HCT116 (cell line): ENCODE measurements at regions not wholly inside any gene's neighbourhood (a gene's known extent, or its start where the extent isn't known, plus 50 kb on each side); places are given as distances from the start of the nearest gene placed in this dataset.

ENCODE experiments used
- ATAC-seq: fragments of 200-7000 bp; cut with Tn5 transposase; 2 replicates; pipeline ENCODE4 v1.9.1; 2020; ENCODE audit warnings: mild to moderate bottlenecking, moderate library complexity
- BruUV-seq: library from RNA; stranded (reverse); fragments of 400-500 nt; replicated peaks from 2 replicates; lab custom pipeline; 2021; lab: Mats Ljungman, UMichigan
- CTCF ChIA-PET: fragments of 300-600 bp; sonication (Branson Sonifier 250); formaldehyde crosslinking; loops from one replicate; lab custom pipeline; 2021; ENCODE audit warnings: antibody characterized with exemption; lab: Charles Lee
- POLR2A ChIA-PET: fragments of 300-600, 350-600 bp; sonication (Branson Sonifier 250); formaldehyde crosslinking; loops from one replicate; lab custom pipeline; 2021; ENCODE audit warnings: antibody characterized with exemption; lab: Charles Lee
- RAD21 ChIA-PET, 2 experiments: fragments of 300-600 bp; sonication (Branson Sonifier 250); formaldehyde crosslinking; loops; one replicate each; lab custom pipeline; 2023; ENCODE audit warnings: low total read pairs in 2 of 2; ENCODE audit not compliant: uncharacterized antibody in 2 of 2, unreplicated experiment in 2 of 2, low non-redundant PET in 1 of 2; lab: Charles Lee
- DNase-seq: peaks from one replicate; pipeline ENCODE4 v3.0.0-alpha.2; 2010; ENCODE audit warnings: low read depth, low spot score
- H2AFZ ChIP-seq: fragments of 200-600 bp; shearing (Covaris generic), sonication (generic); 2 replicates; pipeline ENCODE4 v1.6.1; 2017; ENCODE audit warnings: low read depth, mixed run types, mixed read lengths, antibody characterized with exemption, low read length; ENCODE audit not compliant: poor library complexity, severe bottlenecking
- H3K27ac ChIP-seq: 2 replicates; pipeline ENCODE4 v1.5.1; 2012; ENCODE audit warnings: low read depth, low read length
- H3K27me3 ChIP-seq: fragments of 200-600 bp; sonication (generic); 2 replicates; pipeline ENCODE4 v1.6.1; 2016; ENCODE audit warnings: mixed run types, low read length, mixed read lengths; ENCODE audit not compliant: insufficient read depth
- H3K36me3 ChIP-seq, 2 experiments: fragments of 200-500 bp in 1 of 2; fragments of 200-600 bp in 1 of 2; sonication (Bioruptor generic) in 1 of 2; sonication (generic) in 1 of 2; 2 replicates each; pipeline versions ENCODE4 v1.5.1 to v1.6.1; 2014 to 2016; ENCODE audit warnings: low read length in 2 of 2, inconsistent platforms in 1 of 2, mixed read lengths in 1 of 2, mixed run types in 1 of 2; ENCODE audit not compliant: insufficient read depth in 2 of 2, control insufficient read depth in 1 of 2
- H3K4me1 ChIP-seq, 2 experiments: fragments of 200-600 bp in 1 of 2; sonication (generic) in 1 of 2; 2 replicates each; pipeline versions ENCODE4 v1.5.1 to v1.6.1; 2012 to 2017; ENCODE audit warnings: low read length in 2 of 2, inconsistent platforms in 1 of 2, mild to moderate bottlenecking in 1 of 2, mixed read lengths in 1 of 2, mixed run types in 1 of 2, moderate library complexity in 1 of 2; ENCODE audit not compliant: insufficient read depth in 2 of 2, control insufficient read depth in 1 of 2
- H3K4me2 ChIP-seq: fragments of 200-600 bp; sonication (generic); 2 replicates; pipeline ENCODE4 v1.6.1; 2017; ENCODE audit warnings: mixed run types, low read length, mixed read lengths
- H3K4me3 ChIP-seq, 2 experiments: fragments of 200-600 bp in 1 of 2; sonication (generic) in 1 of 2; replicated peaks in 1 of 2; 2 replicates each; pipeline ENCODE4 v1.5.1; 2011 to 2016; ENCODE audit warnings: low read length in 2 of 2, control low read depth in 1 of 2, low read depth in 1 of 2, mild to moderate bottlenecking in 1 of 2, mixed read lengths in 1 of 2, mixed run types in 1 of 2
- H3K79me2 ChIP-seq: fragments of 200-600 bp; sonication (generic); 2 replicates; pipeline ENCODE4 v1.6.1; 2017; ENCODE audit warnings: mild to moderate bottlenecking, mixed run types, low read length, moderate library complexity, mixed read lengths; ENCODE audit not compliant: insufficient read depth
- H3K9ac ChIP-seq: fragments of 200-600 bp; sonication (generic); 2 replicates; pipeline ENCODE4 v1.6.1; 2016; ENCODE audit warnings: low read length, mixed read lengths
- H3K9me2 ChIP-seq: fragments of 200-600 bp; sonication (generic), shearing (Covaris generic); 2 replicates; pipeline ENCODE4 v1.6.1; 2017; ENCODE audit warnings: mixed run types, mild to moderate bottlenecking, moderate library complexity; ENCODE audit not compliant: insufficient read depth
- H3K9me3 ChIP-seq, 2 experiments: fragments of 200-500 bp in 1 of 2; fragments of 200-600 bp in 1 of 2; sonication (Bioruptor generic) in 1 of 2; sonication (generic) in 1 of 2; 2 replicates each; pipeline ENCODE4 v1.6.1; 2014 to 2017; ENCODE audit warnings: low read length in 2 of 2, mixed read lengths in 2 of 2, inconsistent platforms in 1 of 2, low read depth in 1 of 2, mild to moderate bottlenecking in 1 of 2, mixed run types in 1 of 2, moderate library complexity in 1 of 2; ENCODE audit not compliant: control insufficient read depth in 1 of 2, insufficient read depth in 1 of 2
- H4K20me1 ChIP-seq: fragments of 200-600 bp; sonication (generic), shearing (Covaris generic); 2 replicates; pipeline ENCODE4 v1.6.1; 2017; ENCODE audit warnings: mixed run types, mild to moderate bottlenecking, moderate library complexity; ENCODE audit not compliant: insufficient read depth
- EGR1 ChIP-seq: IDR thresholded peaks from 2 replicates; pipeline ENCODE4 v1.6.1; 2012; ENCODE audit warnings: low read depth
- EZH2 ChIP-seq: fragments of 200-600 bp; sonication (generic); IDR thresholded peaks from 2 replicates; pipeline ENCODE4 v1.6.1; 2017; ENCODE audit warnings: antibody characterized with exemption, mixed run types
- JUND ChIP-seq: IDR thresholded peaks from 2 replicates; pipeline ENCODE4 v1.6.1; 2012
- POLR2A ChIP-seq: IDR thresholded peaks from 2 replicates; pipeline ENCODE4 v1.7.0; 2011; ENCODE audit warnings: borderline replicate concordance; ENCODE audit not compliant: insufficient read depth, insufficient read length; ENCODE audit errors: extremely low read depth
- POLR2AphosphoS5 ChIP-seq: IDR thresholded peaks from 2 replicates; pipeline ENCODE4 v1.6.1; 2011; ENCODE audit warnings: mild to moderate bottlenecking, low read depth, low read length, moderate library complexity
- SIN3A ChIP-seq: IDR thresholded peaks from 2 replicates; pipeline ENCODE4 v1.6.1; 2012; ENCODE audit warnings: low read depth
- TCF7L2 ChIP-seq: IDR thresholded peaks from 2 replicates; pipeline ENCODE4 v1.7.0; 2011; ENCODE audit warnings: borderline replicate concordance, inconsistent platforms; ENCODE audit not compliant: insufficient read depth, insufficient read length; ENCODE audit errors: extremely low read depth
- YY1 ChIP-seq: IDR thresholded peaks from 2 replicates; pipeline ENCODE4 v1.6.1; 2011; ENCODE audit warnings: low read length, low read depth, moderate library complexity, mild to moderate bottlenecking; ENCODE audit not compliant: insufficient replicate concordance; ENCODE audit errors: extremely low read depth
- ZFX ChIP-seq: fragments of 450-650 bp; IDR thresholded peaks from 2 replicates; pipeline ENCODE4 v1.6.1; 2017
- ZNF274 ChIP-seq: fragments of 200-500 bp; sonication (Bioruptor generic); IDR thresholded peaks from 2 replicates; pipeline ENCODE4 v1.6.1; 2014; ENCODE audit warnings: mild to moderate bottlenecking, low read depth, low read length, inconsistent platforms
- intact Hi-C: fragments of 100-400 bp; cut with micrococcal nuclease; formaldehyde crosslinking; loops from 2 replicates; pipeline ENCODE4 v1.10.0; 2022
- TF ChIP-seq, protein P1 (sequence below): IDR thresholded peaks from 2 replicates; pipeline ENCODE4 v1.6.1; 2012; ENCODE audit warnings: low read depth
- TF ChIP-seq, protein P2 (sequence below), 3 experiments: fragments of 200-600 bp in 1 of 3; sonication (generic) in 1 of 3; IDR thresholded peaks in 2 of 3; conservative IDR thresholded peaks in 1 of 3; 2 replicates each; pipeline ENCODE4 v1.5.1; 2012 to 2017; ENCODE audit warnings: low read depth in 2 of 3, low read length in 2 of 3, antibody characterized with exemption in 1 of 3, borderline replicate concordance in 1 of 3, control low read depth in 1 of 3, mild to moderate bottlenecking in 1 of 3, mixed read lengths in 1 of 3, mixed run types in 1 of 3, moderate library complexity in 1 of 3; ENCODE audit not compliant: insufficient read depth in 1 of 3
- TF ChIP-seq, protein P3 (sequence below): IDR thresholded peaks from 2 replicates; pipeline ENCODE4 v1.6.1; 2012

DNA sequence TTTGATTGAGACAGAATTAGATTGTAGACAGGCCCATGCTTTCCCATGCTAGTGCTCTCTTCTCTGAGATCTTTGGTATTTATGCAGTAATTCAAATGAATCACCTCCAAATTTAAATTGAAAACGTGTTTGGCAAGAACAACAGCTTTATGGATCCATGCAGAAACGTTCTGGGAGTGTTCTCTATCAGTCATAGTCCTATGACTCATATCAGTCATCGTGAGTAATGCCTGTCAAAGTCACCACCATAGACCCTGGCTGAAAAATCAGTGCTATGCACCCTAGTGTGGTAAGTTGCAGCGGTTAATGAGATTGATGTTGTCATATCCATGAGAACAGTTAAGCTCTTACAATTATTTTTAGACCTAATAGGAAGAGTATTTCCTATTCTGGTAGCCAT is 90.1 kb upstream of the FOXG1 start:
- ATAC-seq (no peak), DNase-seq (no peak)
- ChIA-PET POLR2A (no interaction called here), RAD21 (no interaction called here), CTCF (no interaction called here)
- peaks cover 7 to 39% of the 10 kb centered on the region in 2 experiments; a peak in 3 of 4 replicates for H3K9me3 ChIP-seq
- no peak overlapping the region for H3K27ac ChIP-seq
- H3K4me3 ChIP-seq: no peak overlapping the region
- H3K79me2 ChIP-seq: no peaks in the 10 kb centered on the region
- no peak overlapping the region for H3K9ac ChIP-seq
- no peak overlapping the region for H2AFZ ChIP-seq
- H3K9me2 ChIP-seq: no peaks in the 10 kb centered on the region
- H3K27me3 ChIP-seq: no peaks in the 10 kb centered on the region
- H3K4me1 ChIP-seq: no peaks in the 10 kb centered on the region
- no peak for TF ChIP-seq POLR2AphosphoS5
- TF ChIP-seq, protein P1, sequence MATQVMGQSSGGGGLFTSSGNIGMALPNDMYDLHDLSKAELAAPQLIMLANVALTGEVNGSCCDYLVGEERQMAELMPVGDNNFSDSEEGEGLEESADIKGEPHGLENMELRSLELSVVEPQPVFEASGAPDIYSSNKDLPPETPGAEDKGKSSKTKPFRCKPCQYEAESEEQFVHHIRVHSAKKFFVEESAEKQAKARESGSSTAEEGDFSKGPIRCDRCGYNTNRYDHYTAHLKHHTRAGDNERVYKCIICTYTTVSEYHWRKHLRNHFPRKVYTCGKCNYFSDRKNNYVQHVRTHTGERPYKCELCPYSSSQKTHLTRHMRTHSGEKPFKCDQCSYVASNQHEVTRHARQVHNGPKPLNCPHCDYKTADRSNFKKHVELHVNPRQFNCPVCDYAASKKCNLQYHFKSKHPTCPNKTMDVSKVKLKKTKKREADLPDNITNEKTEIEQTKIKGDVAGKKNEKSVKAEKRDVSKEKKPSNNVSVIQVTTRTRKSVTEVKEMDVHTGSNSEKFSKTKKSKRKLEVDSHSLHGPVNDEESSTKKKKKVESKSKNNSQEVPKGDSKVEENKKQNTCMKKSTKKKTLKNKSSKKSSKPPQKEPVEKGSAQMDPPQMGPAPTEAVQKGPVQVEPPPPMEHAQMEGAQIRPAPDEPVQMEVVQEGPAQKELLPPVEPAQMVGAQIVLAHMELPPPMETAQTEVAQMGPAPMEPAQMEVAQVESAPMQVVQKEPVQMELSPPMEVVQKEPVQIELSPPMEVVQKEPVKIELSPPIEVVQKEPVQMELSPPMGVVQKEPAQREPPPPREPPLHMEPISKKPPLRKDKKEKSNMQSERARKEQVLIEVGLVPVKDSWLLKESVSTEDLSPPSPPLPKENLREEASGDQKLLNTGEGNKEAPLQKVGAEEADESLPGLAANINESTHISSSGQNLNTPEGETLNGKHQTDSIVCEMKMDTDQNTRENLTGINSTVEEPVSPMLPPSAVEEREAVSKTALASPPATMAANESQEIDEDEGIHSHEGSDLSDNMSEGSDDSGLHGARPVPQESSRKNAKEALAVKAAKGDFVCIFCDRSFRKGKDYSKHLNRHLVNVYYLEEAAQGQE: no peak
- TF ChIP-seq TCF7L2: no peak
- TF ChIP-seq EGR1: no peak
- TF ChIP-seq POLR2A: no peak
- TF ChIP-seq, protein P2, sequence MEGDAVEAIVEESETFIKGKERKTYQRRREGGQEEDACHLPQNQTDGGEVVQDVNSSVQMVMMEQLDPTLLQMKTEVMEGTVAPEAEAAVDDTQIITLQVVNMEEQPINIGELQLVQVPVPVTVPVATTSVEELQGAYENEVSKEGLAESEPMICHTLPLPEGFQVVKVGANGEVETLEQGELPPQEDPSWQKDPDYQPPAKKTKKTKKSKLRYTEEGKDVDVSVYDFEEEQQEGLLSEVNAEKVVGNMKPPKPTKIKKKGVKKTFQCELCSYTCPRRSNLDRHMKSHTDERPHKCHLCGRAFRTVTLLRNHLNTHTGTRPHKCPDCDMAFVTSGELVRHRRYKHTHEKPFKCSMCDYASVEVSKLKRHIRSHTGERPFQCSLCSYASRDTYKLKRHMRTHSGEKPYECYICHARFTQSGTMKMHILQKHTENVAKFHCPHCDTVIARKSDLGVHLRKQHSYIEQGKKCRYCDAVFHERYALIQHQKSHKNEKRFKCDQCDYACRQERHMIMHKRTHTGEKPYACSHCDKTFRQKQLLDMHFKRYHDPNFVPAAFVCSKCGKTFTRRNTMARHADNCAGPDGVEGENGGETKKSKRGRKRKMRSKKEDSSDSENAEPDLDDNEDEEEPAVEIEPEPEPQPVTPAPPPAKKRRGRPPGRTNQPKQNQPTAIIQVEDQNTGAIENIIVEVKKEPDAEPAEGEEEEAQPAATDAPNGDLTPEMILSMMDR (IDR thresholded peaks at IDR 0.05 in 2 of 3, conservative IDR thresholded peaks at IDR 0.05 in 1 of 3; ENCODE audit: borderline replicate concordance in 1 of 3, insufficient read depth in 1 of 3, low read depth in 2 of 3, low read length in 2 of 3): no peak
- no peak for TF ChIP-seq ZFX
- TF ChIP-seq ZNF274: no peak
- TF ChIP-seq EZH2: no peak
- no peak for TF ChIP-seq SIN3A
- TF ChIP-seq YY1: no peak
- TF ChIP-seq, protein P3, sequence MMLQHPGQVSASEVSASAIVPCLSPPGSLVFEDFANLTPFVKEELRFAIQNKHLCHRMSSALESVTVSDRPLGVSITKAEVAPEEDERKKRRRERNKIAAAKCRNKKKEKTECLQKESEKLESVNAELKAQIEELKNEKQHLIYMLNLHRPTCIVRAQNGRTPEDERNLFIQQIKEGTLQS: no peak
- no peak for TF ChIP-seq JUND
- intact Hi-C loops: no loop called here
- H3K36me3 ChIP-seq: no peaks in the 10 kb centered on the region
- no peak overlapping the region for H3K4me2 ChIP-seq
- no peaks in the 10 kb centered on the region for H4K20me1 ChIP-seq
- BruUV-seq: no TSS peak
